Activated CD4-positive, alpha-beta T cell treated with anti-CD3 and anti-CD28 coated beads, Interleukin-2, amount 50 U/mL, for 16 hours (primary cell): ENCODE measurements at regions not wholly inside any gene's neighbourhood (a gene's known extent, or its start where the extent isn't known, plus 50 kb on each side); places are given as distances from the start of the nearest gene placed in this dataset.

ENCODE experiments used
- DNase-seq: peaks from one replicate; pipeline ENCODE4 v3.0.0-alpha.2; 2020

DNA sequence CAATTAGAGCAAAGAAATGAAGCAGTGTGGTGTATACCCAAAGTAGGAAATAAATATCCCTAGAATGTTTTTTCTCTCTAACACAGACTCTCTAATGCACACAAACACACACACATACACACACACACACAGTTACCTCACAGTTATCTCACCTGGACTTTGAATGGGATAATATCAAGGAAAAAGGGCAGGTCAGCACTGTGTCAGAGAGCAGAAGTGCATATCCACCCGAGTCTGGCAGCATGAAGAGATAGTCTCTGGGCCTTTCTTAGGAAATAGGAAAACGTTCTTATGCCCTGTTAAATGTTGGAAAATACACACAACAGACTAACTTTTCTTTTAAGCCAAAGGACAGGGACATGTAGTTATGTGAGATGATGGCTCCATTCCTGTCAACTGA, 162.0 kb downstream of the COL6A3 start:
- no peak for DNase-seq

DNA sequence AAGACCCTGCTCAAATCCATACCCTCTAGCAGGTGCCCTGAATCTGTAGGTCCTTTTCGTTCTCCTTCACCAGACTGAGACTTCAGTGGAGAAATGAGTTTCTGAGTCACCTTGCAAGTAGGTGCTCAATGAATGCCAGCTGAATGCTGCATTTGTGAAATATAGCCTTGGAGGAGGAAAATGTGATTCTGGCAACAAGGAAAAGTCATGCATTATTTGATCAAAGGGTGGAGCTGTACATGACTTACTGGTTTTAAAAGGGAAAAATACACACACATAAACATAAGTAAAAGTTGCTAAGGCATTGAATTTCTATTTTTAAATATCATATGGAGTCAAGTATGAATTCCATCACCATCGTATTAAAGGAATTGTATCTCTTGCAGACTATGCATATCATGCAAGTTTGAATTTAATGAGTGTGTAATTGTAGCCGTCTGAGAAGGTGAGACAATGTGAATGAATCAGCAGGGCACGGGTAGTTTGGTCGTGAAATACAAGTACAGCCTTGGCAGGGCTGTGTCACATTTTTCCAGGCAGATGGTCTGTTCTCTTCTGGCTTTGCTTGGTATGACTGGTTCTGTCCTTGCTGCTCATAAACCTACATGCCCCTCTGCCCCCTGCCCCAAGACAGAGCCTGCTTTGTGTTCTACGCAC, 160.8 kb downstream of the COL6A3 start:
- DNase-seq: no peak

DNA sequence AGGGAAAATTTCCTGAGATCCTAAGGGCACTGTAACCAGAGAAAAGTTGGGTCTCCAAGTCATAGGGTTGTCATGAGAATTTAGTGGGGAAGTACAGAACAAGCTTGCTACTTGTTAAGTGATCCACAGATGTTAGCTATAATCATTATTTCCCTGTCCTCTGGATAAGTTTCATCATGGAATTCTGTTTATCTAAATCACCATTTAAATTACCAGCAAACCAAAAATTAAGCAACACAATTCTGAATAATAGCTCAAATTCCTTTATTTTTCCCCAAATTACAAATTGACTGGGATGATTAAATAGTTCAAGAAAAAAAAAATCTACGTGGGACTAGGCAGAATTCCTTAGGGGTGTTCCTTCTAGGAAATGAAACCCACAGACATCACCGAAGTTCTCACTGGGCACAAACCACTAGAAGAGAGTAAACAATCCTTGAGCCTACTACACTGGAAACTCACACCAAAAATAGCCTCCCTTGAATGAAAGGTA, 159.5 kb downstream of the COL6A3 start:
- no peak for DNase-seq

DNA sequence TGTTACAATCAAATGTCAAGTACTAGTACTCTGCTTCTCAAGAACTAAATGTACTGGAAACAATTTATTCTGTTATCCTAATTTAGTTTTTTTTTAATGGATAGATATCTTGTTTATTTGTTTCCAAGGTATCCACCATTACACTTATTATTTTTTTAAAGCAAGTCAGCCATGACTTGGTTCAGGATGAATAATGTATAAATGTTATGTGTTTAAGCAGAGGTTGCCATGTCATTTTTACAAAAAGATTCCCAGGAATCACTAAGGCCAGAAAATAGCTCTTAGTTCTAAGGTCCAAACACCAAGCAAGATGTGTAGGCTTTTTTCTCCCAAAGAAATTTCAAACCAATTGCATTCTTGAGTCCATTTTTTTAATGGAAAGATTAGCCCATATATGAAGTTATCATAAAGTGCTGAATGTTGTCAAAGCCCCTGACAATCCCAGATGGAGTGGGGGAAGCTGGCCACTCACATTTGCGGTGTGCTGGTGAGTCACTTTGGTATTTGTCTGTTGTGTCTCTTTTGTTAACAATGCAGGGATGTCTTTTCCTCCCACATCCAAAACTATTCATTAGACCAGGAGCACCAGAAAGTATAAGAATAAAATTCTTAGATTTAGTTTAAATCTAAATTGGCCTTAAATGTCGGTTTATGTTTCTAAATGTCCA, 158.9 kb downstream of the COL6A3 start:
- no peak for DNase-seq

DNA sequence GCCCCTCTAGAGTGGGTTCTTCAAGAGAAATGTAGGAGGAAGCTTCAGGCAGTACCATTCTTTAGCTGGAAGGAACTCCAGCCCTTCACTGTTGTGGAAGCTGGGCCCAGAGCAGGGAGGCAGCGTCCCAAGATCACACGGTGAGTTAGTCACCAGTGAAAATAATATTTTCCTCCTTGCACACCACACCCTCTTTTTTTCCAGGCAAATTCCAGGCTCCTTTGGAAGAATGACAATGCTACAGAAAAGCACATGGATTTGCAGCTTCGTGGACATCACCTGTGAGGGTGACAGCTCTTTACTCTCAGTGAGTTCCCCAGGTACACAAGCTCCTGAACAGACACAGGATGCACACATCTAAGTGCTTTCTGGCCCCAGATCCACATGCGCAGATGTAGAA, 157.1 kb downstream of the COL6A3 start:
- DNase-seq: no peak

DNA sequence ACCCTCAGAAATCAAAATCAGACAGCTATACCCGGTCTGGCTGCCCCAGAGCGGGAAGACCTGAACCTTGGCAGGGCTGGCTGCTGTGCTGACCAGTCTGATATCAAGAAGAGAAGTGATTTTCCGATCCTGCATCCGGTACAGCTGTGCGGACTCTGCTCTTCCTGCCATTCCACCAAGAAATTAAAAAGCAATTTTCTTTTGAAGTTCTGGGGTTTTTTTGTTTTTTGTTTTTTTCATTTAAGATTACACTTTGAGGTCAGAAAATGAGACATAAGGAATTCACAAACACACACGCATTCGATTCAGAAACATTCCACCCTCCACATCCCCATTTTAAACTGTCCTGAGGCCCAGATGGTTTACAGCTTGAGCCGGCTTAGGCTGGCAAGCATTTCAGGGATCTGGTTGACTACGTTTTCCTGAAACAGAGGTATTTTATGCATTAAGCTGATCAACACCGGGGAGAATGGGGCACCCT, 156.5 kb downstream of the COL6A3 start:
- DNase-seq: no peak

DNA sequence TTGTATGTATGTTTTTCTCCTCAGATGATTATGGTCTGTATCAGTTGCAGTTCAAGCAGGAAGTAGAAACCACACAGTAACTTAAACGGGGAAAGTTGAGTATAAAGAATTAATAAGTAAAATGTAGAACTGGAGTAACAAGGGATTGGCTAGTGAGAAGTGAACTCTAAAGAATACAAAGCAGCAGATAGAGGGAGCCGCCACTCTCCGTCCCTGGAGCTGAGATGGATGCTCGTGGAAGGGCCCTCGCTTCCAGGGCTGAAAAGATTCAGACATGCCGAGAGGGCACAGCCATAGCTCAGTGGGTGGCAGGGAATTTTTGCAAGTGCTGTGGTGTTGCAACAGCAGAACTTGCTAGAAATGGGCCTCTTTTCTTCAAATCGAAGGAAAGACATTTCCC, 155.8 kb downstream of the COL6A3 start:
- no peak for DNase-seq

DNA sequence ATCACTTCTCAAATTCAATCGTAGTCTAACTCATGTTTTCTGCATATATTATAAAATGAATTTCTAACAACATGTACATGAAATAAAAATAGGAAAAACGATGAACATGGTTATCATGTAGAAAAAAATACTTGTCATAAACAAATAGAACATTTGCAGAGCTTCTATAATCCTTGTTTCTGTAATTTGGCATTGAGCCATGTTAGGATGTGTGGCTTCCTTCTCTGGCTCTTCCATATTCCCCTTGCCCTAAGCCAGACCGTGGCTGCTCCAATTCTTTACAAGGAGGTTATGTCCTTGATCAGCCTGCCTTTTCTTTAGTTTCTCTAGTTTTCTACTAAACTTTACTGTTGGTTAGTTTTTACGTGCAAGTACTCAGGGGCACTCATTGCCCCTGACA, 155.3 kb downstream of the COL6A3 start:
- DNase-seq: no peak

DNA sequence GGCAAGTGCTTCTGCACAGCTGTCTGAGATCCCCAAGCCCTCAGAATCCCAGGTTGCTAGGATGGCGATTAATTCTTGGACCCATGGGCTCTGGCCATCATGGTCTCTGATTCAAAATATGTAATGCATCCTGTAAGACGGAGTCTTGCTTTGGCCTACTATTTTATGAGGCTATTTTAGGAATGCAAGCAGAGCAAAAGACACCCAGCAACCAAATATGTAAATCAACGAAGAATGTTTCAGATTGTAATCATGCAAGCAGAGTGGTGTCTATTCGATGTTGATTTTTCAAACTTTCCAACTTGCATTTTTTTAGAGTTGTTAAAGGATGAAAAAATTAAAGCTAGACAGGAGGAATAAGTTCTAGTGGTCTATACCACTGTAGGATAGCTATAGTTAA, 154.8 kb downstream of the COL6A3 start:
- DNase-seq: no peak

DNA sequence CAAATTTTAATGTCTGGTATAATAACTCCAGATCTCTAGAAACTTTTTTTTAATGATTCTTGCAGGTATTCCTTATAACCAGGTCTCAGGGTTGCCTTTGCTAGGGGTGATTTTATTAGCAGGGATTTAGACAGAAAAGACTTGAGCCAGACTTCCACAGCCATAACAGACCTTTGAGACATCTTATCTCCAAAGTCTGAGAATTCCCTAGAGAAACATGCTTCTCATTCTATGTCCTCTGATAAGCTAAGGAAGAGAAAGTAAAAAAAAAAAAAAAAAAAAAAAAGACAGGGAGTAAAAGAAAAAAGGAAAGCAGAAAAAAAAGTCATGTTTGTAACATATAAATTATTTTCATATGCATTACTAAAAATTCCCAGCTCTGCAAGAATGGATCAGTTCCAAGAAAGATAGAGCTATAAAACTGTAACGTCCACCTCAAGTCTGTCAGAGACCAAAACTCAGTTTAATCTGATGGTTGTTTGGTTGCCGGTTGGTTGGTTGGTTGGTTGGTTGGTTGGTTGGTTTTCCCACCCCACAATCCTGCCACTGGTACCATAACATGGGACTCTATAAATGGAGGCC, 153.8 kb downstream of the COL6A3 start:
- no peak for DNase-seq

DNA sequence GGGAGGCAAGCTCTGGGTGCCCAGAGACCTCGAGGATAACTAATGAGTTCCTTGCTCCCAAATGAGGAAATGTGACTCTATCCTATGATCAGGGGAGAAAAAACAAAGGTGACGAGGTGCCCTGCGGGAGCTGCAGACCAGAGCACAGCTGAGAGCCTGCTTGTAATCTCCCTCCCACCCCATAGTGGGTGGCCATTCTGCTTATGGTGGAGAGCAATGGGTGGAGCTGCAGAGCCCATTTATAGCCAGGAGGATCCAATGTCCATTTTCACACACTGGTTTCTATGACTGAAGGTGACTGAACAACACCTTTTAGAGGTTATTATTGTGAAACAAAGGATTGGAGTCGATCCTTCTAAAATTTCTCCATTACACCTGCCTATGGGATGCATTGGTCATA, 153.3 kb downstream of the COL6A3 start:
- DNase-seq: no peak

DNA sequence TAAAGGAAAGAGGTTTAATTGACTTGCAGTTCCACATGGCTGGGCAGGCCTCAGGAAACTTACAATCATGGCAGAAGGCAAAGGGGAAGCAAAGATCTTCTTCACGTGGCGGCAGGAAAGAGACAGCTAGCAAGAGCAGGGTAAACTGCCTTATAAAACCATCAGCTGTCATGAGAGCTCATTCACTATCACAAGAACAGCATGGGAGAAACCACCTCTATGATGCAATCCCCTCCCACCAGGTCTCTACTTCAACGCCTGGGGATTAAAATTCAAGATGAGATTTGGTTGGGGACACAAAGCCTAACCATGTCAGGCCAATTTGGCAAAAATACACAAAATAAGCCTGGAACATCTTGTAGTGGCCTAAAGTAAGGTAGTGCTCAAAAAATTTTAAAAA, 152.6 kb downstream of the COL6A3 start:
- no peak for DNase-seq

DNA sequence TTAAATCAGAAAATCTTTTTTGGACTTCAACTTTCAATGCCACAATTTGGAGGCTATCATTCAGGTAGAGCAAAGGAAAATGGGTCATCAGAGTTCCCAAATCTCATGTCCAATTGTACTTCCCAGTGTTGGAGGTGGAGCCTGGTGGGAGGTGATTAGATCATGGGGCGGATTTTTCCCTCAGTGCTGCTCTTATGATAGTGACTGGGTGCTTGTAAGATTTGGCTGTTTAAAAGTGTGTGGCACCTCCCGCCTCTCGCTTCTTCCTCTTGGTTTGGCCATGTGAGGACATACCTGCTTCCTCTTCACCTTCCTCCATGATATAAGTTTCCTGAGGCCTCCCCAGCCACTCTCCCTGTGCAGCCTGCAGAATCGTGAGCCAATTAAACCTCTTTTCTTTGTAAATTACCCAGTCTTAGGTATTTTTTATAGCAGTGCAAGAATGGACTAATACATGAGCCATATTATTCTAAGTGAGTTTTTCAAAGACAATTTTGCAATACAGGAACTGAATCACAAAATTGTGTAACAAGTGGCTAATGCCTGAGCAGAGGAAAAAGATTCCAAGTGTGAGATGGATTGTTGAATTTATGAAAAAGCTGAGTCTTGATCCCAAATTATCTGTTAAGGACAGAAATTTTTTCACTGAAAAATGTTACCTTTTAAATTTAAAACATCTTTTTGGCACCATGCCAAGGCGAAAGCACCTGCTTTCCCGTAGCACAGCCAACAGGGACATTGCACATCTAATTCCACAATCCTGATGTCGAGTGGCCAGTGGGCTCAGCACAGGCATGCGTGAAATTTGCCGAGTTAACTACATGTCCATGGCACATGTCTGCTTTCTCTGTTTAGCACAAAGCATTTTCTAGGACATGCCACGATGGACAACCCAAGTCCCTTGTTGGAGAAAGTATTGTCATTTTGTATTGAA, 150.9 kb downstream of the COL6A3 start:
- DNase-seq: no peak

DNA sequence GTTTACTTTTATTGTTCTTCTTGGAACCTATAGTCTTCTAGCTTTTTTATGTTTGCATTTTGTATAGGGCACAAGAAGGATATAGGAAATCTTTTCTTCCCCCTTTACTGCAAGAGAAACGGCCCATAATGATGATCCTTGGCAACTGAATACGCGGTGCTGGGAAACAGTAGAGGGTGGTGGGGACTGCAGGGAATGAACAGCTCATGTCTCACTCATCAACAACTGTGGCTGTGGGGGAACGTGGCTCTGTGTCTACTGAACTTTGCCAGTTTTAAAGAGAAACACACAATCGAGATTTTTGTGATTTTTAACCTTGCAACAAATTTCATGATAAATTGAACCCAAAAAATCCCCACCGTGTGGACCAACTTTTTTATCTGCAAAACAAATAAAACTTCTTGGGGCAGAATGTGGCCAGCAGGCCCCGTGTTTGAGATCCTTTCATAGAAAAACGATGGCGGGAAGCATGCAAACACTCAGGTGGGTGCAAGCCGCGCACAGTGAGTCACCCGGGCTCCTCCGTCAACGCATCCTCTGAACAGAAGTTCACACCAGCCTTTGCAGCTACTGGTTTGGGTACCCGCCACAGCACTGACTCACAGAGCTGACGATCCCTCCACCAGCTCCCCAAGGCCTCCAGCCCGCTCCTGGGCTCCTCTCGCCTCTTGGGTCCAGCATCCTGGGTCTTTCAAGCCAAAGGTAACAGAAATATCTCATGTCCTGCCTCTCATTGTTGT, 149.3 kb downstream of the COL6A3 start:
- DNase-seq: no peak

DNA sequence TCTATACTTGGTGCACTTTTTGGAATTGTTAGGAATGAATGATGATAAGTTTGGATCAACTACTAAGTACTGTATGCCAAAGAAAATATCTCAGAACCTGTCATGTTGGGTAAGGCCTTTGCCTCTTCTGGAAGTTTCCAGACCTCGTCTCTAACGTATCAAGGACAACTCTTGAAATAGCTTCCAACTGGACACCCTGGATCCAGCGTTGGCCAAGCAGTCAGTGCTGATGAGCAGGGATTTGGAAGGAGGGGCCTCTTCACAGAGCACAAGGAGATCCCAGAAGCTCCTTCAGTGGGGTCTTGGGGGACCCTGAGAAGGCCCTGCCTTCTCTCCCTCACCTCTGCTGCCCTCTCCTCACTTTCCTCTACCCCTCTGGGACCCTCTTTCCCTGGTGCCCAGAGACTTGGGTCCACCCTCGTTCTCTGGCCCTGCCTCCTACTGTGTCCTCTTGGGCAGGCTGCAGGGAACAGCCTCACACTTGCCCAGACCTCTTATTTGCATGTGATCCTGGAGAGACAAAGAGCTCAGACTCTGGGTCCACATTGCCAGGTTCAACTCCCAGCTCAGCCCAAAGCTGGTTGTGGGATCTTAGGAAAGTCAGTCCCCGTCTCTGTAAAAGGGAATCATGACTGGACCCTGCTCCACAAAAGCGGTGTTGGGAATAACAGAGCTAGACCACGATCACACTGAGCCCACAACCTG, 145.8 kb downstream of the COL6A3 start:
- no peak for DNase-seq

DNA sequence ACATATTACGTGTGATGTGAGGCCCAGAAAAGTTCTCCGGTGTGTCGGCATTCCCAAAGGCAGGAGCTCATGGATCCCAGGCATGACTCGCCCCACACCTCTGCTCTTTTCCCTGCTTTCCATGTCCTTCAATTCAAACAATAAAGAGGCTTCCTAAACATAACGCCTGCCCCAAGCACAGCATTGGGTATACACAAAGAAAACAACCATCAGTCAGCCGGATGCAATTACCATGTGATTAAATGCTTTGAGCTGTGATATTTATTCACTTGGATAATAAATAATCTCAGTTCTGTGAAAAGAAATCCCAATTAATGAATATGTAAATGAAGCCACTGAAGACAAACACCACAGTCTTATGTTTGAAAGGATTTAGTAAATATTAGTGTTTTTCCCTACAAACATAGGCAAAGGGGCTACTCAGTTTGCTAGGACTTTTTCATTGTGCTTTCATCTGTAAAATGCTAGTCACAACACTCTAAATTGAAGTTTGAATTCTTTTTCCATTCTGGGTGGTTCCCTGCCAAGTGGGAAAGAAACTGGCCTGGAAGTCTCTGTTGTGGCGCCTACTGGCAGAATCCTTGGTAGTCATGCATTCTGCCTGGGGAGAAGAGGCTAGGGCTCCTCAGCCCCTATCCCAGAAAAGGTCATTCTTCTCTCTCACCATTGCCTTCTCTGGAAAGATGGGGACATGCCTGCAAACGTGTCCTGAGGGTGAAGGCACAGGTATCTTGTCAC, 144.7 kb downstream of the COL6A3 start:
- DNase-seq: no peak

DNA sequence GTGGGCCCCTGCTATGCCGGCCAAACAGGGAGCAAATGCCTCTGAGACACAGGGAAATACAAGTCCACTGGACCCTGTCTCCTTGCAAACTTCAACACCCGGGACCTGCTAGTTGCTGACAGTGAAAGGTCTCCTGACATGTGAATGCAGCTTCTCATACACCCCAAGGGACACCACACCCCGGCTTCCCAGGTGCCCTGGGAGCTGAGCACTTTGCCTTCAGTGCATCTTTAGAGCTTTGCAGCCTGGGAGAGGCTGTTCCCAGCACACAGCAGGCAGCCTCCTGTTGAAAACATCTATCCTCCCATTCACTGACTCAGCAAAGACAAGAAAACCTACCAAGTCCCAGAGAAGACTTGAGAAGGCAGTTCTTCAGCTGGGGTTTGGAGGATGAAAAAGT, 143.4 kb downstream of the COL6A3 start:
- no peak for DNase-seq

DNA sequence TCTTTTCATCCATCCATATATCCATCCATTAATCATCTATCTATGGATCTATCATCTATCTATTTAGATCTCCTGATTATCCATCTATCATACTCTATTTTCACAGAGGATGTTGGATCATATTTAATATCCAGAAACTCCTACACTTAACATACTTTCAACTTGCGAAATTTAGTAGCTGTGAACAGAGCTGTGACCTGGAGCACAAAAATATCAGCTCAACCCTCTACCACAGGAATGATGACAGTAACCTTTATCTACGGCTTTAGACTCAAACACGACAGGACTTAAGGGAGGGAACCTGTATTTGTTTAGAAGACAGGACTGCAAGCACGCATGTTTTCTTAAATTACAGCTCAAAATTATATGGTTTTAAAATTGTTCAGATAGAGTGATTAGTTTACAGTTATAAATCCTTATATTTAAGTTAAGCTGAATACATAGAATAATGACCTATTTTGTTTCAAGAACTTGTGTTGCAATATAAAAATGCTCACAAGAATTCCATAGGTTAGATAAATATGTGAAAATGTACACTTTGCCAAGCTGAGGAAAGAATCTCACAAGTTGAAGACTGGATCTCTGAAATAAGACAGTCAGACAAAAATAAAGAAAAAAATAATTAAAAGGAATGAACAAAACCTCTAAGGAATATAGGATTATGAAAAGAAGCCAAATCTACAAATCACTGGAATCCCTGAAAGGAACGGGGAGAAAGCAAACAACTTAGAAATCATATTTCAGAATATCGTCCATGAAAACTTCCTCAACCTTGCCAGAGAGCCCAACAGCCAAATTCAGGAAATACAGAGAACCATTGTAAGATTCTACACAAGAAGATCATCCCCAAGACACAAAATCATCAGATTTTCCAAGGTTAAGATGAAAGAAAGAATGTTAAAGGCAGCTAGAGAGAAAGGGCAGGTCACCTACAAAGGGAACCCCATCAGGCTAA, 142.0 kb downstream of the COL6A3 start:
- no peak for DNase-seq
